Upper lobe of left lung (tissue), 4 donors: ENCODE measurements at regions not wholly inside any gene's neighbourhood (a gene's known extent, or its start where the extent isn't known, plus 50 kb on each side); places are given as distances from the start of the nearest gene placed in this dataset.

Source experiments
- CTCF ChIP-seq, 6 experiments: fragments of 450-650 bp in 4 of 6; fragments of 200-600 bp in 2 of 6; sonication (generic) in 2 of 6; IDR thresholded peaks; one replicate each; pipeline ENCODE4 v1.5.1; 2016 to 2019; ENCODE audit warnings: antibody characterized with exemption in 6 of 6
- EP300 ChIP-seq, 4 donors: sonication (generic); formaldehyde crosslinking; IDR thresholded peaks; one replicate each; pipeline ENCODE4 v1.5.1; 2017; ENCODE audit warnings: antibody characterized with exemption in 4 of 4, control low read depth in 2 of 4

- TF ChIP-seq EP300 (IDR thresholded peaks at IDR 0.05) (no peak), CTCF (IDR thresholded peaks at IDR 0.05) (no peak)
These were observed 285.2 kb downstream of the MYCN start for GRCh38 chr2:16225545-16225944.
